K562 (cell line): ENCODE measurements at regions not wholly inside any gene's neighbourhood (a gene's known extent, or its start where the extent isn't known, plus 50 kb on each side); places are given as distances from the start of the nearest gene placed in this dataset.

Experiments
- ATAC-seq: fragments of 200-7000 bp; cut with Tn5 transposase; 3 replicates; pipeline ENCODE4 v1.9.1; 2020; ENCODE audit warnings: moderate library complexity
- BruUV-seq: library from RNA; stranded (reverse); fragments of 400-500 nt; replicated peaks from 2 replicates; lab custom pipeline; 2021; lab: Mats Ljungman, UMichigan
- CTCF ChIA-PET: fragments of 300-600 bp; formaldehyde crosslinking; extraction: SDS; loops from one replicate; lab custom pipeline; 2021; ENCODE audit warnings: low intra/inter-chr PET ratio; lab: Yijun Ruan, JAX
- POLR2A ChIA-PET: fragments of 300-600, 350-650 bp; sonication (Branson Sonifier 250); formaldehyde crosslinking; extraction: SDS; loops from one replicate; lab custom pipeline; 2021; ENCODE audit warnings: antibody characterized with exemption, inconsistent platforms; lab: Yijun Ruan, JAX
- DNase-seq, 4 experiments: peaks; one replicate each; pipeline versions ENCODE4 v3.0.0 to v3.0.0-alpha.2; 2011 to 2018; ENCODE audit warnings: low spot score in 3 of 4, mixed read lengths in 3 of 4; ENCODE audit errors: extremely low read depth in 1 of 4
- FAIRE-seq: peaks from 2 replicates; lab custom pipeline; 2011; peaks lifted over from hg19 to GRCh38; lab: Jason Lieb, UNC
- H2AFZ ChIP-seq: 2 replicates; pipeline ENCODE4 v1.6.0; 2011; ENCODE audit warnings: low read depth, low read length, control low read depth, inconsistent platforms
- H3K27ac ChIP-seq: fragments of 200-600 bp; 3 replicates; pipeline ENCODE4 v1.8.0; 2011; ENCODE audit warnings: low read depth, mild to moderate bottlenecking, control low read depth, inconsistent platforms, low read length, moderate library complexity, mixed read lengths; ENCODE audit errors: extremely low read depth
- H3K27me3 ChIP-seq, 2 experiments: fragments of 300-600 bp in 1 of 2; 2 replicates in 1 of 2; 3 replicates in 1 of 2; pipeline versions ENCODE4 v1.6.0 to v1.8.0; 2011; ENCODE audit warnings: inconsistent platforms in 2 of 2, low read length in 2 of 2, mild to moderate bottlenecking in 1 of 2, mixed read lengths in 1 of 2, moderate library complexity in 1 of 2; ENCODE audit not compliant: control insufficient read depth in 2 of 2, insufficient read depth in 2 of 2
- H3K36me3 ChIP-seq: fragments of 300-600 bp; 3 replicates; pipeline ENCODE4 v1.8.0; 2011; ENCODE audit warnings: mild to moderate bottlenecking, low read length, inconsistent platforms; ENCODE audit not compliant: control insufficient read depth, insufficient read depth
- H3K4me1 ChIP-seq, 2 experiments: fragments of 200-600 bp in 1 of 2; replicated peaks in 1 of 2; 2 replicates in 1 of 2; 3 replicates in 1 of 2; pipeline versions ENCODE4 v1.5.1 to v1.8.0; 2011; ENCODE audit warnings: inconsistent platforms in 2 of 2, low read length in 2 of 2, mild to moderate bottlenecking in 1 of 2, mixed read lengths in 1 of 2, moderate library complexity in 1 of 2; ENCODE audit not compliant: control insufficient read depth in 2 of 2, insufficient read depth in 2 of 2
- H3K4me2 ChIP-seq: 2 replicates; pipeline ENCODE4 v1.6.1; 2011; ENCODE audit warnings: low read length, control low read depth, inconsistent platforms, mixed read lengths; ENCODE audit not compliant: insufficient read depth
- H3K4me3 ChIP-seq: fragments of 200-600 bp; sonication (generic), shearing (Covaris generic); 2 replicates; pipeline ENCODE4 v1.5.1; 2016; ENCODE audit warnings: control low read depth, inconsistent platforms
- H3K79me2 ChIP-seq: fragments of 200-600 bp; 3 replicates; pipeline ENCODE4 v1.8.0; 2011; ENCODE audit warnings: low read length, inconsistent platforms; ENCODE audit not compliant: control insufficient read depth, insufficient read depth
- H3K9ac ChIP-seq, 2 experiments: 2 replicates each; pipeline versions ENCODE4 v1.6.0 to v1.6.1; 2011; ENCODE audit warnings: low read depth in 2 of 2, low read length in 2 of 2, control low read depth in 1 of 2, inconsistent platforms in 1 of 2, mild to moderate bottlenecking in 1 of 2, mixed read lengths in 1 of 2; ENCODE audit not compliant: insufficient read depth in 1 of 2
- H3K9me1 ChIP-seq: one replicate; pipeline ENCODE4 v1.6.0; 2011; ENCODE audit warnings: inconsistent platforms, mild to moderate bottlenecking, low read length, moderate library complexity; ENCODE audit not compliant: control insufficient read depth, insufficient read depth
- H3K9me3 ChIP-seq: replicated peaks from 2 replicates; pipeline ENCODE4 v1.5.1; 2011; ENCODE audit warnings: low read depth, low read length, inconsistent platforms; ENCODE audit not compliant: control insufficient read depth, insufficient read depth
- H4K20me1 ChIP-seq: replicated peaks from 2 replicates; pipeline ENCODE4 v1.6.1; 2011; ENCODE audit warnings: low read length, inconsistent platforms, mixed read lengths; ENCODE audit not compliant: control insufficient read depth, insufficient read depth
- CEBPG ChIP-seq, 3 experiments: fragments of 200-800 bp in 1 of 3; sonication (Bioruptor generic) in 1 of 3; sonication (generic) in 1 of 3; formaldehyde crosslinking in 1 of 3; IDR thresholded peaks in 2 of 3; conservative IDR thresholded peaks in 1 of 3; 2 replicates each; pipeline versions ENCODE4 v1.6.1 to v1.8.0; 2016 to 2022; ENCODE audit warnings: missing compliant biosample characterization in 2 of 3, missing genetic modification characterization in 2 of 3, mild to moderate bottlenecking in 1 of 3, missing genetic modification reagents in 1 of 3
- CHD1 ChIP-seq: fragments of 200-600 bp; sonication (generic); IDR thresholded peaks from one replicate; pipeline ENCODE4 v1.6.1; 2012; ENCODE audit warnings: mild to moderate bottlenecking, moderate library complexity, low read length, inconsistent platforms
- HNRNPLL ChIP-seq: fragments of 200-400 bp; formaldehyde crosslinking; IDR thresholded peaks from 2 replicates; pipeline ENCODE4 v1.6.1; 2017; ENCODE audit warnings: low read length, low read depth, mild to moderate bottlenecking; ENCODE audit not compliant: poor library complexity, severe bottlenecking
- MIER1 ChIP-seq: fragments of 450-650 bp; IDR thresholded peaks from 2 replicates; pipeline ENCODE4 v1.6.1; 2016; ENCODE audit warnings: antibody characterized with exemption, mild to moderate bottlenecking, low read depth
- POLR2G ChIP-seq: fragments of 200-400 bp; formaldehyde crosslinking; IDR thresholded peaks from 2 replicates; pipeline ENCODE4 v1.6.1; 2017; ENCODE audit warnings: low read depth, mild to moderate bottlenecking, antibody characterized with exemption, low read length, moderate library complexity
- RERE ChIP-seq: sonication (generic); formaldehyde crosslinking; IDR thresholded peaks from 2 replicates; pipeline ENCODE4 v1.8.0; 2023; ENCODE audit warnings: missing genetic modification reagents, mild to moderate bottlenecking, borderline replicate concordance
- TARDBP ChIP-seq: fragments of 450-650 bp; IDR thresholded peaks from 2 replicates; pipeline ENCODE4 v1.6.1; 2016
- TRIM25 ChIP-seq: fragments of 450-650 bp; IDR thresholded peaks from 2 replicates; pipeline ENCODE4 v1.7.0; 2016; ENCODE audit warnings: borderline replicate concordance
- YBX1 ChIP-seq: fragments of 450-650 bp; IDR thresholded peaks from 2 replicates; pipeline ENCODE4 v1.7.1; 2016; ENCODE audit warnings: mild to moderate bottlenecking
- ZC3H4 ChIP-seq: sonication (generic); formaldehyde crosslinking; IDR thresholded peaks from 2 replicates; pipeline ENCODE4 v1.9.0; 2021; ENCODE audit warnings: missing genetic modification reagents, borderline replicate concordance
- ZZZ3 ChIP-seq: fragments of 450-650 bp; IDR thresholded peaks from 2 replicates; pipeline ENCODE4 v1.6.1; 2016; ENCODE audit warnings: antibody characterized with exemption, mild to moderate bottlenecking, moderate library complexity
- WGBS: fragments of 100-300 bp; shearing (Covaris generic); methylation state at CpG from one replicate; pipeline ENCODE4 v1.1.6; 2016; ENCODE audit warnings: low coverage, mixed read lengths; ENCODE audit not compliant: insufficient coverage; ENCODE audit errors: missing lambda C conversion rate; 5-methylcytosine and 5-hydroxymethylcytosine counted together
- in situ Hi-C: fragments of 300-500 bp; cut with MboI; formaldehyde crosslinking; loops from 4 replicates; pipeline ENCODE4 v1.15.0; 2018; ENCODE audit warnings: inconsistent platforms, mixed read lengths
- intact Hi-C: fragments of 100-400 bp; cut with micrococcal nuclease; formaldehyde crosslinking; loops from 2 replicates; pipeline ENCODE4 v1.14.2; 2022
- TF ChIP-seq, protein P1 (sequence below), 3 experiments: fragments of 200-800 bp in 1 of 3; sonication (Bioruptor generic) in 1 of 3; sonication (generic) in 1 of 3; formaldehyde crosslinking in 1 of 3; IDR thresholded peaks; 2 replicates each; pipeline versions ENCODE4 v1.6.1 to v1.8.0; 2016 to 2022; ENCODE audit warnings: mild to moderate bottlenecking in 2 of 3, missing compliant biosample characterization in 2 of 3, missing genetic modification characterization in 2 of 3, missing genetic modification reagents in 1 of 3

DNA sequence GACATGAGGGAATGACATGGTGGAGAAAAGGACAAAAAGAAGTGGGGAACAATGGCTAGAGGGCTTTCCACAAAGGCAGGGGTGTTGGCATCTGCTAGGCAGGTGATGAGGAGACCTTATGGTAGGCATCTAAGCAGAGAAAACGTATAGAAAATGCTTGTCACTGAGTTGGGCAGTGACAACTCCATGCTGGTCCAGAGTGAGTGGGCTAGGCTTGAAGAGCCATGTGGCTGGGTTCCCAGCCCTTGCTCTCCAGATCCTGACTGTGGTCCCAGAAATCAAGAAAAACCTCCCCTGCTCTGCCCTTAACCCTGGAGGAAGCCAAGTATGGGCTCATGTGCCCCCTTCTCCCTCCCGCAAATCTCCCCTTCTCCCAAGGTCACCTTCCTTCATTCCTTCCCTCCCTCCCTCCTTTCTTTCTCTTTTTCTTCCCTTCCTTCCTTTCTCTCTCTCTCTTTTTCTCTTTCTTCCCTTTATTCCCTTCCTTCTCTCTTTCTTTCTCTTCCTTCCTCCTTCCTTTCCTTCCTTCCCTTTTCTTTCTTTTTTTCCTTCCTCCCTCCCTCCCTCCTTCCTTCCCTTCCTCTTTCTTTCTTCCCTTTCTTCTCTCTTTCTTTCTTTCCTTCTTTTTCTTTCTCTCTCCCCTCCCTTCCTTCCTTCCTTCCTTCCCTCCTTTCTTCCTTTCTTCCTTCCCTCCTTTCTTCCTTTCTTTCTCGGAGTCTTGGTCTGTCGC is 102.8 kb downstream of the NAV1 start:
- in situ Hi-C loops (no loop called here), intact Hi-C loops (no loop called here)
- ChIA-PET POLR2A (interaction anchor here (0.7 to 1.4 kb wide), 4 partner anchors 7 to 12 kb away, joined by 4 to 8 read pairs (median 6); no protein-coding TSS in a partner anchor), CTCF (no interaction called here)
- FAIRE-seq (no peak), DNase-seq (no peak), ATAC-seq (peak; percentile 17; the same call in 2 of the 3 replicates)
- Histone ChIP-seq H3K4me1 (peaks cover 5 to 18% of the 10 kb centered on the region in 2 experiments; a peak in 4 of 5 replicates), H2AFZ (no peak overlapping the region), H3K4me2 (no peak overlapping the region), H3K36me3 (no peaks in the 10 kb centered on the region), H3K79me2 (no peaks in the 10 kb centered on the region), H3K9ac (no peak overlapping the region), H3K27me3 (no peaks in the 10 kb centered on the region), H3K4me3 (no peak overlapping the region), H3K9me3 (no peaks in the 10 kb centered on the region), H4K20me1 (no peaks in the 10 kb centered on the region), H3K27ac (no peak overlapping the region), H3K9me1 (no peaks in the 10 kb centered on the region)
- 24% methylated on average over 3 of the region's 4 CpGs for WGBS
- BruUV-seq = no TSS peak
- TF ChIP-seq CHD1 = no peak
- 0 out of 2 replicates have a peak, but pooled peaks have one; percentile 51 for TF ChIP-seq MIER1
- TF ChIP-seq CEBPG (CRISPR knock-in tag; IDR thresholded peaks at IDR 0.05) = no peak
- TF ChIP-seq CEBPG (tag; conservative IDR thresholded peaks at IDR 0.05 in 1 of 2, IDR thresholded peaks at IDR 0.05 in 1 of 2) = no peak
- TF ChIP-seq YBX1 = 0 out of 2 replicates have a peak, but pooled peaks have one; percentile 71
- TF ChIP-seq TRIM25 = peak; percentile 34; the same call in 1 of the 2 replicates
- TF ChIP-seq ZC3H4 (CRISPR knock-in tag) = no peak
- TF ChIP-seq ZZZ3 = no peak
- TF ChIP-seq, protein P1, sequence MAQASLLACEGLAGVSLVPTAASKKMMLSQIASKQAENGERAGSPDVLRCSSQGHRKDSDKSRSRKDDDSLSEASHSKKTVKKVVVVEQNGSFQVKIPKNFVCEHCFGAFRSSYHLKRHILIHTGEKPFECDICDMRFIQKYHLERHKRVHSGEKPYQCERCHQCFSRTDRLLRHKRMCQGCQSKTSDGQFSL (CRISPR knock-in tag; IDR thresholded peaks at IDR 0.05) = no peak
- TF ChIP-seq, protein P1 (tag; IDR thresholded peaks at IDR 0.05) = no peak
- TF ChIP-seq HNRNPLL = no peak
- no peak for TF ChIP-seq TARDBP
- no peak for TF ChIP-seq POLR2G
- no peak for TF ChIP-seq RERE (CRISPR knock-in tag)
